Spleen (tissue), 11 donors: ENCODE measurements at regions not wholly inside any gene's neighbourhood (a gene's known extent, or its start where the extent isn't known, plus 50 kb on each side); places are given as distances from the start of the nearest gene placed in this dataset.

Source experiments
- DNase-seq: peaks from one replicate; pipeline ENCODE4 v3.0.0-alpha.2; 2020
- H3K27ac ChIP-seq, 8 donors: fragments of 200-600 bp; sonication (generic) in 7 of 8; 1 replicate in 4 of 8; 2 replicates in 4 of 8; pipeline versions ENCODE4 v1.5.0 to v1.8.0; 2016 to 2021; ENCODE audit warnings: inconsistent platforms in 4 of 8, mild to moderate bottlenecking in 4 of 8, moderate library complexity in 1 of 8
- H3K27me3 ChIP-seq, 7 donors: fragments of 200-600 bp; sonication (generic) in 6 of 7; replicated peaks in 1 of 7; 1 replicate in 4 of 7; 2 replicates in 3 of 7; pipeline versions ENCODE4 v1.5.0 to v1.8.0; 2016 to 2021; ENCODE audit warnings: inconsistent platforms in 3 of 7, mild to moderate bottlenecking in 1 of 7
- H3K36me3 ChIP-seq, 6 donors: fragments of 200-600 bp; sonication (generic) in 5 of 6; 1 replicate in 4 of 6; 2 replicates in 2 of 6; pipeline versions ENCODE4 v1.5.0 to v1.8.0; 2016 to 2021; ENCODE audit warnings: inconsistent platforms in 2 of 6
- H3K4me1 ChIP-seq, 6 donors: fragments of 200-600 bp; sonication (generic) in 5 of 6; 1 replicate in 3 of 6; 2 replicates in 3 of 6; pipeline versions ENCODE4 v1.5.0 to v1.8.0; 2016 to 2021; ENCODE audit warnings: inconsistent platforms in 3 of 6
- H3K4me3 ChIP-seq, 8 donors: fragments of 200-600 bp; sonication (generic) in 7 of 8; 1 replicate in 4 of 8; 2 replicates in 4 of 8; pipeline versions ENCODE4 v1.5.0 to v1.8.0; 2016 to 2021; ENCODE audit warnings: inconsistent platforms in 4 of 8, mild to moderate bottlenecking in 4 of 8, moderate library complexity in 2 of 8
- H3K9me3 ChIP-seq, 8 donors: fragments of 200-600 bp; sonication (generic) in 7 of 8; 1 replicate in 4 of 8; 2 replicates in 4 of 8; pipeline versions ENCODE4 v1.5.0 to v1.8.0; 2016 to 2021; ENCODE audit warnings: inconsistent platforms in 4 of 8
- POLR2A ChIP-seq, 3 donors: fragments of 450-650 bp; IDR thresholded peaks; one replicate each; pipeline ENCODE4 v1.5.1; 2017; ENCODE audit warnings: antibody characterized with exemption in 3 of 3, mild to moderate bottlenecking in 1 of 3
- POLR2AphosphoS5 ChIP-seq, 3 donors: sonication (generic); formaldehyde crosslinking; IDR thresholded peaks; one replicate each; pipeline ENCODE4 v1.5.1; 2017; ENCODE audit warnings: antibody characterized with exemption in 3 of 3
- WGBS, 5 donors: extraction: QIAGEN DNeasy Blood & Tissue Kit in 3 of 5; methylation state at CpG; one replicate each; pipeline versions ENCODE4 v1.1.5 to v1.1.7; 2013 to 2018; 5-methylcytosine and 5-hydroxymethylcytosine counted together
- intact Hi-C: fragments of 100-400 bp; cut with DNase I; formaldehyde crosslinking; loops from one replicate; pipeline ENCODE4 v1.15.0; 2023; ENCODE audit warnings: low total_unique reads
- TF ChIP-seq, protein P1 (sequence below), 11 experiments: fragments of 200-600 bp in 7 of 11; fragments of 450-650 bp in 4 of 11; sonication (generic) in 4 of 11; IDR thresholded peaks in 8 of 11; conservative IDR thresholded peaks in 3 of 11; 1 replicate in 7 of 11; 2 replicates in 4 of 11; pipeline versions ENCODE4 v1.4.0 to v1.8.0; 2016 to 2021; ENCODE audit warnings: antibody characterized with exemption in 11 of 11, inconsistent platforms in 4 of 11, mild to moderate bottlenecking in 1 of 11
- donor health status: healthy with polysubstance abuse.
- donor health status: DM: no; HTN: no; CAD: no; lungs with moderate emphysema.
- donor health status: DM: no; HTN: no; CAD: no.
- donor health status: Bipolar disorder and iron deficiency.
- donor health status: healthy.
- donor health status: DM: no; HTN: no; CAD: no.
- donor health status: DM: yes; HTN: yes; CAD: no.

DNA sequence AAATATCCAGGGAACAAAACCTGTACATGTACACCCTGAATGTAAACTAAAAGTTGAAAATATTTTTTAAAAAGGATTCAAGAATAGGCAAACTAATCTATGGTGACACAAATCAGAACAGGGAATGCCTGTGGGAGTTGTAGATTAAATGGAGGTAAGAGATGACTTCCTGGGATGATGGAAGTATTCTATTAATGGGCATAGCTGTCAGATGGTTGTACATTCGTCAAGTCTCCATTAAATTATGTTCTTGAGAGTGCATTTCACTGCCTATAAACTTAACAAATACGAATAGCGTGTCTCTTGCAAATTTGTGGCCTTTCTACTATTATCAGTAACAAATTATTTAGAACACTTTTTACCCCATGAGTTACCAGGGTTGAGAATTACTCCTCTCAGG lies 207.0 kb downstream of the HNMT start:
- Histone ChIP-seq H3K27ac (no peak overlapping the region), H3K4me3 (no peak overlapping the region), H3K36me3 (no peaks in the 10 kb centered on the region), H3K27me3 (no peaks in the 10 kb centered on the region), H3K9me3 (peaks cover 0 to 56% (median 37%) of the 10 kb centered on the region in 8 donors), H3K4me1 (no peaks in the 10 kb centered on the region)
- WGBS, 5 donors, result 40 to 61% (median 60%) methylated on average over 3 of the region's 3 CpGs
- TF ChIP-seq POLR2AphosphoS5 (IDR thresholded peaks at IDR 0.05) (no peak), POLR2A (IDR thresholded peaks at IDR 0.05) (no peak)
- TF ChIP-seq, protein P1, sequence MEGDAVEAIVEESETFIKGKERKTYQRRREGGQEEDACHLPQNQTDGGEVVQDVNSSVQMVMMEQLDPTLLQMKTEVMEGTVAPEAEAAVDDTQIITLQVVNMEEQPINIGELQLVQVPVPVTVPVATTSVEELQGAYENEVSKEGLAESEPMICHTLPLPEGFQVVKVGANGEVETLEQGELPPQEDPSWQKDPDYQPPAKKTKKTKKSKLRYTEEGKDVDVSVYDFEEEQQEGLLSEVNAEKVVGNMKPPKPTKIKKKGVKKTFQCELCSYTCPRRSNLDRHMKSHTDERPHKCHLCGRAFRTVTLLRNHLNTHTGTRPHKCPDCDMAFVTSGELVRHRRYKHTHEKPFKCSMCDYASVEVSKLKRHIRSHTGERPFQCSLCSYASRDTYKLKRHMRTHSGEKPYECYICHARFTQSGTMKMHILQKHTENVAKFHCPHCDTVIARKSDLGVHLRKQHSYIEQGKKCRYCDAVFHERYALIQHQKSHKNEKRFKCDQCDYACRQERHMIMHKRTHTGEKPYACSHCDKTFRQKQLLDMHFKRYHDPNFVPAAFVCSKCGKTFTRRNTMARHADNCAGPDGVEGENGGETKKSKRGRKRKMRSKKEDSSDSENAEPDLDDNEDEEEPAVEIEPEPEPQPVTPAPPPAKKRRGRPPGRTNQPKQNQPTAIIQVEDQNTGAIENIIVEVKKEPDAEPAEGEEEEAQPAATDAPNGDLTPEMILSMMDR (IDR thresholded peaks at IDR 0.05 in 8 of 11, conservative IDR thresholded peaks at IDR 0.05 in 3 of 11), result no peak
- intact Hi-C loops, result no loop called here
- no peak for DNase-seq

DNA sequence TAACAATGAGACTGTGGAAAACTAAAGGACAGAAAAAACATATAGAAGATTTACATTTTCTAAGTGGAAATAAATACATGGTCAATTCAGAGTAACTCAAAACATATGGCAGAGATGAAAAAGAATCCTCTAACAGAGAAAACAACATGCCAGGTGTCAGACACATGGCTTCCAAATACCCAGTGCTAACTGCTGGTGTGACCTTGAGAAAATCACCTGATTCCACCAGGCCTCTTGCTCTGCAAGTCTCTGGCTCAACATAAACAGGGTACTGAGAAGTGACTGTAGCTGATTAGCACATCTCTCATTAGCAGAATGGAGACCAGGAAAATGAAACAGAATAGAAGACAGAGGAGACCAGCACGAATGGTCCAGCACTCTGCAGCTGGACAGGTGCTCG lies 210.8 kb downstream of the HNMT start:
- Histone ChIP-seq H3K4me3 (no peak overlapping the region), H3K4me1 (no peaks in the 10 kb centered on the region), H3K9me3 (peaks cover 0 to 27% (median 9%) of the 10 kb centered on the region in 8 donors), H3K27ac (no peak overlapping the region), H3K27me3 (no peaks in the 10 kb centered on the region), H3K36me3 (no peaks in the 10 kb centered on the region)
- WGBS, 5 donors, result 74 to 95% (median 80%) methylated on average over 2 of the region's 2 CpGs
- no peak for DNase-seq
- no peak for TF ChIP-seq POLR2AphosphoS5 (IDR thresholded peaks at IDR 0.05)
- TF ChIP-seq POLR2A (IDR thresholded peaks at IDR 0.05), result no peak
- TF ChIP-seq, protein P1 (IDR thresholded peaks at IDR 0.05 in 8 of 11, conservative IDR thresholded peaks at IDR 0.05 in 3 of 11), result no peak
- intact Hi-C loops, result no loop called here

DNA sequence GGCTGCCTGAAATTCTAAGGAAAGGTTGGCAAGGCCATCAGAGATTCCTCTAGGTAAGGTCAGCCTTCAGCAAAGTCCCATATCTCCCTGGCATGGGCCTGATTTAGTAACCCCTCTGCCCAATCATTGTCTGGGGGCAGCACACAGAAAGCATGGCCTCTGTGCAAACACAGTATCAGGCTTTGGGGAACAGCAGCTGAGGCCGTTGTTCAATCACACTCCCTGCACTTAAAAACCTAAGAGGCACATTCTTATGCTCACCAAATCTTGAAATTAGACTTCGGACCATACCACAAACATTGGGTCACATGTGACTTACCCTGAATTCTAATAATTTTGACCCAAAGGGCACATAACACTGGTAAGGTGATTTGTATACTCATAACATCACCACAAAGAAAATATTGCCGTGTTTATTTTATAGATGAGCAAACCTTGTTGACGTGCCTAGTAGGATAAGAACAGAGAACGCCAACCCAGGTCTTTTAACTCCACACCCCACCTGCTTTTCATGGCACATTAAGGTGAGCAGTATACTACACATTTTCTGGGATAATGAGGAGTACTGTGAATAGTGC lies 212.7 kb downstream of the HNMT start:
- H3K36me3 ChIP-seq, result no peaks in the 10 kb centered on the region
- H3K27me3 ChIP-seq, result no peaks in the 10 kb centered on the region
- intact Hi-C loops, result no loop called here
- TF ChIP-seq, protein P1 (IDR thresholded peaks at IDR 0.05 in 8 of 11, conservative IDR thresholded peaks at IDR 0.05 in 3 of 11), result no peak
- TF ChIP-seq POLR2AphosphoS5 (IDR thresholded peaks at IDR 0.05) (no peak), POLR2A (IDR thresholded peaks at IDR 0.05) (no peak)
- WGBS, 5 donors, result 86 to 92% (median 89%) methylated on average over 5 of the region's 5 CpGs
- no peak overlapping the region for H3K4me3 ChIP-seq
- no peak overlapping the region for H3K27ac ChIP-seq
- H3K4me1 ChIP-seq, result no peaks in the 10 kb centered on the region
- no peak for DNase-seq
- H3K9me3 ChIP-seq, result peaks cover 0 to 17% (median 7%) of the 10 kb centered on the region in 8 donors

DNA sequence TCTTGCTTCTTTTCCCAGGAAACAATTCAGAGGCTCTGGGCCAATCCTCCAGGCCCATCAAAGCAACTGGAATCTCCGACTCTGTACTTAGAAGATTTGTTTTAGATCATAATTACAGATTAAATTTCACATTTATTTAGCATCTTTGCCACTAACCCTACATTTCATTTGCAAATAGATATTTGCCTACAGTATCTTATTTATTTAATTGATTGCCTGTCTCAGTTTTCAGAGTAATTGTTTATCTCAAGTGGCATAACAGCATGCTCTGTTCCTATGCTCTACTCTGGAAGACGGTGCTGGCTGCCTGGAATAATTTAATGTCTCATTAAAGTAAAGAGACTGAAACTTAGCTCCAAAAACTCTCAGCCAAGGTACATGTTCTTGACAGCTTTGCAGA lies 213.4 kb downstream of the HNMT start:
- intact Hi-C loops, result no loop called here
- H3K27me3 ChIP-seq, result no peaks in the 10 kb centered on the region
- peaks cover 0 to 9% (median 4%) of the 10 kb centered on the region in 8 donors for H3K9me3 ChIP-seq
- H3K4me3 ChIP-seq, result no peak overlapping the region
- H3K4me1 ChIP-seq, result no peaks in the 10 kb centered on the region
- no peak overlapping the region for H3K27ac ChIP-seq
- DNase-seq, result no peak
- whole genome bisulfite sequencing, 5 donors, result 69 to 80% (median 75%) methylated on average over 2 of the region's 2 CpGs
- TF ChIP-seq POLR2AphosphoS5 (IDR thresholded peaks at IDR 0.05), result no peak
- TF ChIP-seq POLR2A (IDR thresholded peaks at IDR 0.05), result no peak
- TF ChIP-seq, protein P1 (IDR thresholded peaks at IDR 0.05 in 8 of 11, conservative IDR thresholded peaks at IDR 0.05 in 3 of 11), result no peak
- no peaks in the 10 kb centered on the region for H3K36me3 ChIP-seq
